Parathyroid adenoma (tissue), 2 donors: ENCODE measurements at regions not wholly inside any gene's neighbourhood (a gene's known extent, or its start where the extent isn't known, plus 50 kb on each side); places are given as distances from the start of the nearest gene placed in this dataset.

Experiments used
- H2AFZ ChIP-seq: fragments of 300-600 bp; sonication (generic); one replicate; pipeline ENCODE4 v1.7.0; 2017; ENCODE audit warnings: antibody characterized with exemption, mild to moderate bottlenecking
- H3K27ac ChIP-seq: fragments of 300-600 bp; sonication (generic); one replicate; pipeline ENCODE4 v1.7.0; 2017
- H3K27me3 ChIP-seq: fragments of 300-600 bp; sonication (generic); one replicate; pipeline ENCODE4 v1.7.0; 2017; ENCODE audit warnings: low read length; ENCODE audit not compliant: control insufficient read depth, insufficient read depth
- H3K36me3 ChIP-seq: fragments of 300-600 bp; sonication (generic); one replicate; pipeline ENCODE4 v1.7.0; 2017; ENCODE audit warnings: low read length; ENCODE audit not compliant: control insufficient read depth, insufficient read depth
- H3K4me1 ChIP-seq: fragments of 300-600 bp; sonication (generic); one replicate; pipeline ENCODE4 v1.7.0; 2017; ENCODE audit warnings: control low read depth
- H3K4me2 ChIP-seq: fragments of 300-600 bp; sonication (generic); one replicate; pipeline ENCODE4 v1.7.0; 2017; ENCODE audit warnings: low read length
- H3K4me3 ChIP-seq: fragments of 300-600 bp; sonication (generic); one replicate; pipeline ENCODE4 v1.7.0; 2017; ENCODE audit warnings: low read depth, low read length
- H3K79me2 ChIP-seq: fragments of 300-600 bp; sonication (generic); one replicate; pipeline ENCODE4 v1.7.0; 2017; ENCODE audit warnings: control low read depth
- H3K9ac ChIP-seq: fragments of 300-600 bp; sonication (generic); one replicate; pipeline ENCODE4 v1.7.0; 2017; ENCODE audit warnings: mild to moderate bottlenecking
- H3K9me3 ChIP-seq: fragments of 300-600 bp; sonication (generic); one replicate; pipeline ENCODE4 v1.7.0; 2017; ENCODE audit warnings: low read length; ENCODE audit not compliant: control insufficient read depth
- CTCF ChIP-seq: fragments of 300-600 bp; sonication (generic); IDR thresholded peaks from one replicate; pipeline ENCODE4 v1.7.0; 2017; ENCODE audit warnings: antibody characterized with exemption, mild to moderate bottlenecking
- donor health status: primary hyperparathyroidism.

- no peak for TF ChIP-seq CTCF
- Histone ChIP-seq H3K27me3 (no peaks in the 10 kb centered on the region), H3K36me3 (no peaks in the 10 kb centered on the region), H3K27ac (no peak overlapping the region), H3K9ac (no peak overlapping the region), H2AFZ (no peak overlapping the region), H3K4me2 (no peak overlapping the region), H3K4me1 (no peaks in the 10 kb centered on the region), H3K9me3 (no peaks in the 10 kb centered on the region), H3K4me3 (no peak overlapping the region), H3K79me2 (no peaks in the 10 kb centered on the region)
These were observed 242.9 kb upstream of the TRPM3 start for GRCh38 chr9:71364186-71364955.

- H3K79me2 ChIP-seq: no peaks in the 10 kb centered on the region
- no peak overlapping the region for H3K4me2 ChIP-seq
- no peak overlapping the region for H2AFZ ChIP-seq
- no peak overlapping the region for H3K27ac ChIP-seq
- no peaks in the 10 kb centered on the region for H3K27me3 ChIP-seq
- H3K36me3 ChIP-seq: no peaks in the 10 kb centered on the region
- no peak overlapping the region for H3K9ac ChIP-seq
- no peak overlapping the region for H3K4me3 ChIP-seq
- no peak for TF ChIP-seq CTCF
- no peaks in the 10 kb centered on the region for H3K4me1 ChIP-seq
- no peaks in the 10 kb centered on the region for H3K9me3 ChIP-seq
These were observed 242.0 kb upstream of the TRPM3 start for GRCh38 chr9:71363286-71363961.

- Histone ChIP-seq H3K9ac (no peak overlapping the region), H3K27ac (no peak overlapping the region), H3K4me3 (no peak overlapping the region), H3K4me1 (no peaks in the 10 kb centered on the region), H3K79me2 (no peaks in the 10 kb centered on the region), H3K27me3 (no peaks in the 10 kb centered on the region), H3K4me2 (no peak overlapping the region), H3K36me3 (no peaks in the 10 kb centered on the region), H2AFZ (no peak overlapping the region), H3K9me3 (no peaks in the 10 kb centered on the region)
- no peak for TF ChIP-seq CTCF
These were observed 239.9 kb upstream of the TRPM3 start for GRCh38 chr9:71361357-71361756.

GRCh38 chr9:71357346-71357745 lies 235.9 kb upstream of the TRPM3 start:
- Histone ChIP-seq H2AFZ (no peak overlapping the region), H3K4me2 (no peak overlapping the region), H3K4me1 (no peaks in the 10 kb centered on the region), H3K9ac (no peak overlapping the region), H3K27me3 (no peaks in the 10 kb centered on the region), H3K36me3 (no peaks in the 10 kb centered on the region), H3K9me3 (no peaks in the 10 kb centered on the region), H3K4me3 (no peak overlapping the region), H3K27ac (no peak overlapping the region), H3K79me2 (no peaks in the 10 kb centered on the region)
- TF ChIP-seq CTCF: no peak

- Histone ChIP-seq H3K9ac (no peak overlapping the region), H3K27ac (no peak overlapping the region), H3K4me1 (no peaks in the 10 kb centered on the region), H3K4me2 (no peak overlapping the region), H3K36me3 (no peaks in the 10 kb centered on the region), H2AFZ (no peak overlapping the region), H3K4me3 (no peak overlapping the region), H3K79me2 (no peaks in the 10 kb centered on the region), H3K27me3 (no peaks in the 10 kb centered on the region), H3K9me3 (no peaks in the 10 kb centered on the region)
- no peak for TF ChIP-seq CTCF
These were observed 234.5 kb upstream of the TRPM3 start for GRCh38 chr9:71355884-71356283.
